Fibroblast of skin of left biceps (primary cell): ENCODE measurements at regions not wholly inside any gene's neighbourhood (a gene's known extent, or its start where the extent isn't known, plus 50 kb on each side); places are given as distances from the start of the nearest gene placed in this dataset.
A peak's percentile ranks its signal among the peaks of the same experiment; 100 is the strongest.
"Not testable (repeated sequence)": the region's sequence is repeated elsewhere in the genome, so short reads cannot be mapped to it uniquely, and the experiment has no call there.

Experiments used
- DNase-seq, 2 experiments: peaks; one replicate each; pipeline ENCODE4 v3.0.0-alpha.2; 2013; ENCODE audit warnings: low read depth in 2 of 2

DNA sequence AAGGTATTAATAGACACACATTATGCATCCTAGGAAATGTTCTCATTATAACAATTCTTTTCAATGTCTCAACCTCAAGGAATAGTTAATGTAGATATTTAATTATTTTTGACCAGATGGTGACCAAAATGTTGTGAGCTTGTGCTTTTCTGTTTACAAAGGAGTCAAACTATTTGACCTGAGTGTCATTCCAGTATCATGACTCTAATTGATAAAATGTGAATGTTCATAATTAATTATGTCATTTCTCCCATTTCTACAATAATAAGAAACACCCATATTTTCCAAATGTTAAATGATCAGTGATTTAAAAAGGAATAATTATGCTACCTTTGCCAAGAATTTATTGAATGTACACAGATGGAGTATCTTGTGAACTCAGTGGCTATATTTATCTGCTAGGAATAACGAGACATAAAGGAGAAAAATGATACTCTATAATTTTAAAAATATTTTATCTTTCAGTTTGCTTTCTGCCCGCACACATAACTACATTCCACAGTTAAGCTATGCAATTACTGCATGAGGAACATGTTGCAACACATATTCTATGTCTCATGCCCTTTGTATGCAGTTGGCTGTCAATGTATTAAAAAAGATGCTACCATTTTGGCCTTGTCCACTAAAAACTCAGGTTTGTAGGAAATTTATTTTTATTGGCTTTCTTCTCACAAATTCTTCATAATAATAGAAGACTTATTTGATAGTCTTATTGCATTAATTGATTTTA, 376.7 kb upstream of the CCDC179 start:
- peak; percentile 81 for DNase-seq

DNA sequence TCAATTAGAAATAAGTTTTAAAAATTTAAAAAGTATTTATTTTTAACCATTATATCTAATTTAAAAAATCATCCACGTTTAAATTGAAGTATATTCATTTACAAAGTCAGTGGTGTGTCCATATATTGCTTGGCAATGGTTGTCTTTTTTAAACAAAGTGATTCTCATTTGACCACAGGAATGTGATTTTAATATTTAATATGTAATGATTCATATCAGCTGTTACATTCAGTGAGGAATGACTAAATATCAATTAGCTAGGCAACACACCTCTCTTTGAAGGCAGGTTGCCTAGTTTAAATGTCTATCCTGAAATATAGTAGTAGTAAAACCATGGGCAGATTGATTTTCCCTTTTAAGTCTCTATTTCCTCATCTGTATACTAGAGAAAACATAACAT, 392.2 kb upstream of the CCDC179 start:
- DNase-seq = no peak

DNA sequence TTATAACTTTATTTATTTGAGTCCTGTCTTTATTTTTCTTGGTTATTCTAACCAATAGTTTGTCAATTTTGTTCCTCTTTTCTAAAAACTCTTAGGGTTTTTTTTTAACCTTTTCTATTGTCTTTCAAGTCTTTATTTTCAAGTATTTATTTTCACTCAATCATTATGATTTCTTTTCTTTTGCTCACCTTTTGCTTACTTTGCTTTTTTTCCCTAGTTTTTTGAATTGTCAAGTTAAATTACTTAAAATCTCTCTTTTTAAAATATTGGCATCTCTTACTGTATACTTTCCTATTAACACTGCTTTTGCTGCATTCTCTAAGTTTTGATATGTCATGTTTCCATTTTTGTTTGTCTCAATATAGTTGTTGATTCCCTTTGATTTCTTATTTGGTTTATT, 396.8 kb upstream of the CCDC179 start:
- no peak for DNase-seq

DNA sequence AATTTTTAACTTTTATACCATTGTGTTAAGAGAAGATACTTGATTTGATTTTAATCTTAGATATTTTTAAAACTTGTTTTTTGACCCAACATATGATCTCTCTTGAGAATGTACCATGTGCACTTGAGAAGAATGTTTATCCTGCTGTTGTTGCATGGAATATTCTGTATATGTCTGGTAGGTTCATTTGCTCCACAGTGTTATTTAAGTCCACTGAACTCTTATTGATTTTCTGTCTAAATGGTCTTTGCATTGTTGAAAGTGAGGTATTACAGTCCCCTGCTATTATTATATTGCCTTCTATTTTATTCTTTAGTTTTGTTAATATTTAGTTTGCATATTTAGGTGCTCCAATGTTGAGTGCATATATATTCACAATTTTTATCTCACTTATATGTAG, 397.3 kb upstream of the CCDC179 start:
- no peak for DNase-seq

DNA sequence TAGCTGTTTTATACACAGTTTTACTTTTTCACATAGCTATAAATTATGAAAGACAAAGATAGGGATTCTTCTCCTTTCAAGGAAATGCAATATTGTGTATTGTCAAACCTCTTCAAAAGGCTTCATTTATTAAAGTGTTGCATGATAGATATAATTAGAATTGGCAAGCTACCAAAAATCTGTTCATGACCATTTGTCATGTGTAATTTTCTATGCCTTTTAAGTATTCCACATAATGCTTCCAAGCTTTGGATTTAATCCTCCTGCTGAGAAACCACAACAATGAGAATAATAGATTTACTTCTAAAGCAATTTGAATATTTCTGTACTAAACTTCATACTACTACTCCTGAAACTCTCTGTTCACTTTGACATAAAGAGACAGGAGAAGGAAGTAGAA, 403.2 kb upstream of the CCDC179 start:
- DNase-seq = no peak

DNA sequence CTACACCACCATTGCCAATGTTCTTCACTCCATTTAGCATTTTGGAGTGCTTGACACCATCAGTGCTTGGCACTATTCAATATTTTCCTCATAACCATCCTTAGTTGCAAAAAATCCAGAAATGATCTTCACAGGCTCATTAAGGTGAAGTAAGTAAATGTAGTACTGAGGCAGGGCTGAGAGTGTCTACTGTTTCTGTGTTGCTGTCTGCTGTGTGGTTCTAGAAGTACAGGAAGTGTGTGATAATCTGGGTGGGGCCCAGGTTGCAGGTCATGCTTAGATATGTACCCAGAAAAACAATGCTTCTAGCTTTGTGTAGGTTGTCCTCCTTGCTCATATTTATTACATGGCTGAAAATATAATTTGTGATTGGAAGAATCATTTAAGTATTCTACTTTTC, 411.8 kb upstream of the CCDC179 start:
- no peak for DNase-seq

DNA sequence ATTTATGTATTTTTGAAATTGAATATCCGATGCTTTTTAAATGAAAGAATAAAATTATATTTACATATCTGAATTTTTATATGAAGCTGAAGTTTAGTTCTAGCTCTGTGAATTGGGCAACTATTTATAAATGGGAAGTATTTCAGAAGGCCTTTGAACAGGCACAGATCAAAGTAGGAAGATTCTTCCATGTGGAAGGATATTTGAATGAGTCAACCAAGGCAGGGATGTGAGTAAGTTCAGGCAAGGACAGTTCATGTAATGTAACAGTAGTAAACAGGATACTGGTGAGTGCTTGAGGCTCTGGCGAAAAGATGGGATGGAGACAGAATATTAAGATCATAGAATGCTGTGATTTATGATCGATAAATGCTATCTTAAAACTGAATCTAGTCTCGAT, 417.8 kb upstream of the CCDC179 start:
- DNase-seq = peak in 1 of 2 experiments; percentile 26

GRCh38 chr11:23280088-23280487, 419.8 kb upstream of the CCDC179 start:
- DNase-seq = peak in 1 of 2 experiments; percentile 32

- no peak for DNase-seq
Measured at GRCh38 chr11:23283666-23284065, 423.4 kb upstream of the CCDC179 start.

DNA sequence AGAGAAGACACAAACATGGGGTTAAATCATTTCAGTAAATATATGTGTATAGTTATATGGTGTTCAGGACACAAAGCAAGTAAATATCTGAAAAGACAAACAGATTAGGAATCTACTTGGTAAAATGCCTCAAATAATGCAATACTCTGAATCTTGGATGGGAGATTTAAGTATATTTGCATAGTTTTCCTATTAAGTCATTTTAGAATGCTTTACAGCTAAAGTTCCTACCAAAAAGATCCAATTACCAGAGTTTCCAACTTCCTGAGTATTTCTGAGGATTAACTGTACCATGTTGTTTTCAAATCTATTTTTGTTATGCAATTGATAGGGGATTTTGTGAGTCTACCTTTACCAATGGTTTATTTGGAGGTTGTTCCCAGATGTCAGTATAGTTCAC, 424.4 kb upstream of the CCDC179 start:
- DNase-seq = peak; percentile 35 to 55

DNA sequence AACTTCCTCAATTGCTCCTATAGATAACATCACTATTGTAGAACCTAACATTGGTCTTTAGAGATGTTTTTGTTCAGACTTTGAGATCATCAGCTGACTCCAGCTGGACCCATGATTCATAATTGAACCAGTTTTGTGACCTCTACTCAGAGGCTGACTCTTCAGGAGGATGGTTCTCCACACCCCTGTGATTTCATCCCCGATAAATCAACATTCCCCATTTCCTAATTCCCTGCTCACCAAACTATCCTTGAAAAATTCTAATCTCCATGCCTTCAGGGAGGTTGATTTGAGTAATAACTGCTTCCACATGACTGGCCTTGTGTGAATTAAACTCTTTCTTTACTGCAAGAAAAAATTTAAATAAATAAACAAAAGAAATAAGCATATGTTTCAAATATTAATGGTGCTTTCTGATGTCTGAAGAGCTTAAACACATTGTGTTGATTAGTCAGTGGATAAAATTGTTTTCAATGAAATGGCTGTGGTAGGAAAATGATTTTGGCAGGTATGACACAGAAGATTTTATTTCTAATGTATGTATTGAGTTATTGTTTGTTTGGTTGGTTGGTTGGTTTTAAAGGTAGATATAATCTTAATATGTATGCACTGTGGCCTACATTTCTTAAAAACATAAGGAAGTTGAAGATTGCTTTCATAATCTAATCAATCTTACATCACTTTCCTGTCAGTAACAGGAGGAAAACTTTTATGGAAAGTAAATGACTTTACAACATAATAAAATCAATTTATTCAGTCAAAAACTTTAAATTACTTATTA, 427.9 kb upstream of the CCDC179 start:
- peak; percentile 96 for DNase-seq

GRCh38 chr11:23295241-23295640, 435.0 kb upstream of the CCDC179 start:
- no peak for DNase-seq

DNA sequence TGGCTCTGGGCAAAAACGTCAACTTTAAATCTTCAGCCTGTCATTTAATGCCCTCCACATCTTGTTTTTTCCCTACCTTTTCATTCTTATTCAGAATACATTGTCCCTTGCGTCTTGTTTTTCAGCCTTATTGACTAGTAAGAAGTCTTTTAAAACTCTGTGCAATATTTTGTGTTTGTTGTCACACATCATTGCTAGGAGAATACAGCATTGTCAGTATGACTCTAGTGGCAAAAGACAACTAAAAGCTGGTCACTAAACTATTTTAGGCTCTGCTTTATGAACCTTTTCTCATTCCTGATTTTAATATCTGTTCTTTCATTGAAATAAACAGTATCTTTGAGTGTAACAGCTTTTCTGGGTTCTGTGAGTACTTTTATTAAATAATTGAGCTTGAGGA, 447.8 kb upstream of the CCDC179 start:
- DNase-seq = no peak

DNA sequence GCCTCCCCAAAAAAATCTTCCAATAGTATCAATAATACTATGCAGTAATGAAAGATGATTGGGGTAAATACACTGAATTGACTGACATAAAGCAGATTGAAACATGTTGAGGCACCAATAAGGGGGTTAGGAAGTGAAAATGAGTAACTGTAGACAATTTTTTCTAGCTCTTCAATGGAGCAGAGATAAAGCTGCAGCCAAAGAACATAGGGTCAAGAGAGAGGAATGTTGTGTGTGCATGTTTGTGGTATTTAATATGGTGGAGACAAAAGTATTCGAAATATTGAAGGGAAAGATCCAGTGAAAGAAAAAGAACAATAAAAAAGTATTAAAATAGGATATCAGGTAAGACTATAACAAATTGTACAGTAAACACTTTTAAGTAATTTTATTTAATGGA, 450.0 kb upstream of the CCDC179 start:
- no peak for DNase-seq

DNA sequence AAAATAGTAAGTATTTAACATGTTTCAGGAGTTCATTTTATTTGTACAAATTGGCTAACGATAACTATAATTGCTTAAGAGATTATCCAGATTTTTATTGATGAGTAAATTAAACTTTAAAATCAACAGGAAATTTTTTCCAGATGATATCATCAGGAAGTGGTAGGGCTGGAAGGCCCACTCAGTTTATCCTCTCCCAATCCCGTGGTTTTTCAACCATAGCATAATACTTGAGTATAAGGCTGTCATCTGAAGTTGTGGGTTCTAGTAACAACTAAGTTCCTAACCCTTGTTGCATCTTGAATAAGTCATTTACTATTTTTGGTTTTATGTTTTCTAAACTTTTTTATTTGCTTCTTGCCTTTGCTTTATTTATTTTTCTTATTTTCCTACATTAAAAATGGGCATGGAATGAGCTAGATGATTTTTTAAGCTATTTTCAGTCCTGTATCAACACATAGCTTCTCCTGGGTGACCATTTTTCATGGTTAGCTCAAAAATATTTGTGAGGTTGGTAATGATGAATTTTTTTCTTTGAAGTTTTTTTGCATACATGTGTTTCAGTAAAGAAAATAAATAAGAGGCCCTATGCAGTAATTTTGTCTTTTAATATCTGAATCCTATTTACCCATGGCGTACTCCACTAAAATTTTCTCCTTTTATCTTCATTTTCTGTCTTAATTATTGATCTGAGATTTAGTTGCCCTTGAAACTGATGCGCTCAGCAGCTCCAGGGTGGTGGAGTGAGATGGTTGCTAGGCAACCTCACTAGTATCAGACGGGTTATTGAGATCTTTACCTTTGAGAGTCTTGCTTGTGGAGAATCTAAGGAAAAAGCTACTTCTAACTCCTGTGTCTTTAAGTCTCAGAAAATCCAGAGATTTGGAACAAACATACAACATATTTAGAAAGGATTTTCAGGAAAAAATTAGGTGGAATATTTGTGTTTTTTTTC, 452.0 kb upstream of the CCDC179 start:
- DNase-seq = no peak

DNA sequence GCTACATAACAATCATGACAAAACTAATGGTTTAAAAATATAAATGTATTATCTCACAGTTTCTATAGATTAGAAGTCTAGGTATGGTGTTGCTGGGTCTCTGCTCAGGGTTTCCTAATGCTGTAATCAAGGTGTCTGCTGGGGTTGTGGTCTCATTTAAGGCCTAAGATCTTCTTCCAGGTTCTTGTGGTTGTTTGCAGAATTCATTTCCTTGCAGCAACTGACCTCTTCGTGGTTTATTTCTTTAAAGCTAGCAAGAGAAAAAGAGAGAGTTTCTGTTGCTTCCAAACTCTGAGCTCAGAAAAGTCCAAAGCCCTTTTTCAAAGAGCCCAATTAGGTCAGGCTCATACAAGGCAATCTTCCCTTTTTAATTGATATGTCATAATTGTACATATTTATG, 452.7 kb upstream of the CCDC179 start:
- DNase-seq = no peak

- no peak for DNase-seq
Measured at GRCh38 chr11:23314162-23314561, 453.9 kb upstream of the CCDC179 start.

GRCh38 chr11:23315286-23315685, 455.0 kb upstream of the CCDC179 start:
- no peak for DNase-seq

GRCh38 chr11:23317816-23318215, 457.5 kb upstream of the CCDC179 start:
- no peak for DNase-seq

GRCh38 chr11:23318670-23319069, 458.4 kb upstream of the CCDC179 start:
- DNase-seq = no peak

GRCh38 chr11:23320131-23320530, 459.9 kb upstream of the CCDC179 start:
- DNase-seq = no peak

DNA sequence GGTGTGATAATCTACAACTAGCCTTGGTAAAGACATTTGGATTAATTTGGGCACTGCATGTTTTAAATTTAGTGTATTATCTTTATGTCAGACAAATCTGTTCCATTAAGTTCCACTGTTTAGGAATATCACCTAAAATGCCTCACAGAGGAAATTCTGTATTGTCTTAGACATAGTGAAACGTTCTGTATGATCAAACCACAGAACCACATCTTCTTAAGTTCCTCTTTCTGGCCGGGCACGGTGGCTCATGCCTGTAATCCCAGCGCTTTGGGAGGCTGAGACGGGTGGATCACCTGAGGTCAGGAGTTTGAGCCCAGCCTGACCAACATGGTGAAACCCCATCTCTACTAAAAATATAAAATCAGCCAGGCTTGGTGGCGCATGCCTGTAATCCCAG, 475.3 kb upstream of the CCDC179 start:
- not testable (repeated sequence) for DNase-seq
